ENCODE measurements at regions not wholly inside any gene's neighbourhood (a gene's known extent, or its start where the extent isn't known, plus 50 kb on each side); places are given as distances from the start of the nearest gene placed in this dataset.

- TF ChIP-seq, protein P1, sequence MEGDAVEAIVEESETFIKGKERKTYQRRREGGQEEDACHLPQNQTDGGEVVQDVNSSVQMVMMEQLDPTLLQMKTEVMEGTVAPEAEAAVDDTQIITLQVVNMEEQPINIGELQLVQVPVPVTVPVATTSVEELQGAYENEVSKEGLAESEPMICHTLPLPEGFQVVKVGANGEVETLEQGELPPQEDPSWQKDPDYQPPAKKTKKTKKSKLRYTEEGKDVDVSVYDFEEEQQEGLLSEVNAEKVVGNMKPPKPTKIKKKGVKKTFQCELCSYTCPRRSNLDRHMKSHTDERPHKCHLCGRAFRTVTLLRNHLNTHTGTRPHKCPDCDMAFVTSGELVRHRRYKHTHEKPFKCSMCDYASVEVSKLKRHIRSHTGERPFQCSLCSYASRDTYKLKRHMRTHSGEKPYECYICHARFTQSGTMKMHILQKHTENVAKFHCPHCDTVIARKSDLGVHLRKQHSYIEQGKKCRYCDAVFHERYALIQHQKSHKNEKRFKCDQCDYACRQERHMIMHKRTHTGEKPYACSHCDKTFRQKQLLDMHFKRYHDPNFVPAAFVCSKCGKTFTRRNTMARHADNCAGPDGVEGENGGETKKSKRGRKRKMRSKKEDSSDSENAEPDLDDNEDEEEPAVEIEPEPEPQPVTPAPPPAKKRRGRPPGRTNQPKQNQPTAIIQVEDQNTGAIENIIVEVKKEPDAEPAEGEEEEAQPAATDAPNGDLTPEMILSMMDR (IDR thresholded peaks at IDR 0.05; ENCODE audit: insufficient read depth, low read depth, low read length) = no peak
- no peak for TF ChIP-seq EZH2 (IDR thresholded peaks at IDR 0.05; ENCODE audit: insufficient read depth, low read length)
Measured at GRCh38 chr12:42904683-42905418, 315.3 kb upstream of the PRICKLE1 start.
